ENCODE measurements at regions not wholly inside any gene's neighbourhood (a gene's known extent, or its start where the extent isn't known, plus 50 kb on each side); places are given as distances from the start of the nearest gene placed in this dataset.
A peak's percentile ranks its signal among the peaks of the same experiment; 100 is the strongest.

GRCh38 chr15:94083467-94084052 is 147.8 kb upstream of the MCTP2 start:
- in situ Hi-C loops (cut with MboI; ENCODE audit: low pct_ligation_motif_present in 1 of 4, low pct_unique_long_range_greater_than_20kb in 1 of 4, low sequenced_read_pairs in 3 of 4) = no loop called here
- Histone ChIP-seq H3K9me3 (no peaks in the 10 kb centered on the region), H3K27ac (peak overlapping the region; percentile 53 to 84 (median 67)), H3K4me1 (peaks cover 0 to 15% (median 0%) of the 10 kb centered on the region in 4 donors), H3K4me3 (no peak overlapping the region), H3K27me3 (no peaks in the 10 kb centered on the region), H3K36me3 (no peaks in the 10 kb centered on the region)
- intact Hi-C loops (cut with DNase I; ENCODE audit: low total_unique reads) = no loop called here
- TF ChIP-seq POLR2A (IDR thresholded peaks at IDR 0.05) (no peak), POLR2AphosphoS5 (IDR thresholded peaks at IDR 0.05) (peak; percentile 3 to 52 (median 19))
- DNase-seq = peak; percentile 19
- WGBS, 2 donors (ENCODE audit: low coverage in 1 of 2) = 64 to 68% methylated on average over 5 to 6 of the region's 6 CpGs

- in situ Hi-C loops (cut with MboI; ENCODE audit: low pct_ligation_motif_present in 1 of 4, low pct_unique_long_range_greater_than_20kb in 1 of 4, low sequenced_read_pairs in 3 of 4) = no loop called here
- H3K4me3 ChIP-seq = no peak overlapping the region
- 46 to 54% methylated on average over 3 to 4 of the region's 4 CpGs for WGBS, 2 donors (ENCODE audit: low coverage in 1 of 2)
- no peaks in the 10 kb centered on the region for H3K9me3 ChIP-seq
- no peak for DNase-seq
- peaks cover 0 to 15% (median 0%) of the 10 kb centered on the region in 4 donors for H3K4me1 ChIP-seq
- TF ChIP-seq POLR2A (IDR thresholded peaks at IDR 0.05) (no peak), POLR2AphosphoS5 (IDR thresholded peaks at IDR 0.05) (no peak), EP300 (IDR thresholded peaks at IDR 0.05; ENCODE audit: low read depth) (no peak), CTCF (IDR thresholded peaks at IDR 0.05) (no peak)
- H3K27ac ChIP-seq = peak overlapping the region; percentile 53 to 84 (median 67)
- no peaks in the 10 kb centered on the region for H3K36me3 ChIP-seq
- H3K27me3 ChIP-seq = no peaks in the 10 kb centered on the region
- intact Hi-C loops (cut with DNase I; ENCODE audit: low total_unique reads) = no loop called here
Observed at GRCh38 chr15:94081829-94082228, 149.5 kb upstream of the MCTP2 start.

- Histone ChIP-seq H3K4me3 (no peak overlapping the region), H3K27ac (peak overlapping the region in 2 of 4 donors; percentile 71 to 84), H3K9me3 (no peaks in the 10 kb centered on the region), H3K4me1 (peaks cover 0 to 13% (median 0%) of the 10 kb centered on the region in 4 donors), H3K27me3 (no peaks in the 10 kb centered on the region), H3K36me3 (no peaks in the 10 kb centered on the region)
- 81 to 100% methylated on average over 4 to 14 of the region's 14 CpGs for WGBS, 2 donors (ENCODE audit: low coverage in 1 of 2)
- in situ Hi-C loops (cut with MboI; ENCODE audit: low pct_ligation_motif_present in 1 of 4, low pct_unique_long_range_greater_than_20kb in 1 of 4, low sequenced_read_pairs in 3 of 4) = no loop called here
- intact Hi-C loops (cut with DNase I; ENCODE audit: low total_unique reads) = no loop called here
- no peak for DNase-seq
- TF ChIP-seq POLR2AphosphoS5 (IDR thresholded peaks at IDR 0.05) = no peak
Observed at GRCh38 chr15:94080989-94081605, 150.3 kb upstream of the MCTP2 start.

- 24 to 35% methylated on average over 3 to 8 of the region's 8 CpGs for WGBS, 2 donors (ENCODE audit: low coverage in 1 of 2)
- no peaks in the 10 kb centered on the region for H3K27me3 ChIP-seq
- intact Hi-C loops (cut with DNase I; ENCODE audit: low total_unique reads) = no loop called here
- H3K4me3 ChIP-seq = no peak overlapping the region
- H3K4me1 ChIP-seq = peaks cover 0 to 13% (median 1%) of the 10 kb centered on the region in 4 donors
- TF ChIP-seq POLR2AphosphoS5 (IDR thresholded peaks at IDR 0.05) = no peak
- TF ChIP-seq CTCF (IDR thresholded peaks at IDR 0.05) = no peak
- TF ChIP-seq POLR2A (IDR thresholded peaks at IDR 0.05) = no peak
- TF ChIP-seq EP300 (IDR thresholded peaks at IDR 0.05; ENCODE audit: low read depth) = no peak
- no peak overlapping the region for H3K27ac ChIP-seq
- H3K36me3 ChIP-seq = no peaks in the 10 kb centered on the region
- in situ Hi-C loops (cut with MboI; ENCODE audit: low pct_ligation_motif_present in 1 of 4, low pct_unique_long_range_greater_than_20kb in 1 of 4, low sequenced_read_pairs in 3 of 4) = no loop called here
- H3K9me3 ChIP-seq = no peaks in the 10 kb centered on the region
- DNase-seq = no peak
Observed at GRCh38 chr15:94080416-94080815, 150.9 kb upstream of the MCTP2 start.

GRCh38 chr15:94079968-94080367 is 151.4 kb upstream of the MCTP2 start:
- no peak overlapping the region for H3K4me3 ChIP-seq
- peaks cover 0 to 15% (median 1%) of the 10 kb centered on the region in 4 donors for H3K4me1 ChIP-seq
- H3K36me3 ChIP-seq = no peaks in the 10 kb centered on the region
- in situ Hi-C loops (cut with MboI; ENCODE audit: low pct_ligation_motif_present in 1 of 4, low pct_unique_long_range_greater_than_20kb in 1 of 4, low sequenced_read_pairs in 3 of 4) = no loop called here
- no peak overlapping the region for H3K27ac ChIP-seq
- H3K9me3 ChIP-seq = no peaks in the 10 kb centered on the region
- no peaks in the 10 kb centered on the region for H3K27me3 ChIP-seq
- WGBS, 2 donors (ENCODE audit: low coverage in 1 of 2) = 80% methylated on average over 4 of the region's 4 CpGs; no CpG with 5 or more reads in 1 of the 2 donors
- intact Hi-C loops (cut with DNase I; ENCODE audit: low total_unique reads) = no loop called here
- TF ChIP-seq POLR2AphosphoS5 (IDR thresholded peaks at IDR 0.05) = no peak
- TF ChIP-seq POLR2A (IDR thresholded peaks at IDR 0.05) = no peak
- no peak for TF ChIP-seq CTCF (IDR thresholded peaks at IDR 0.05)
- TF ChIP-seq EP300 (IDR thresholded peaks at IDR 0.05; ENCODE audit: low read depth) = no peak
- no peak for DNase-seq
